NCI-H1417 treated with DMSO at 0.1 percent for 48 hours (cell line): ENCODE measurements at regions not wholly inside any gene's neighbourhood (a gene's known extent, or its start where the extent isn't known, plus 50 kb on each side); places are given as distances from the start of the nearest gene placed in this dataset.
"Not testable (repeated sequence)": the region's sequence is repeated elsewhere in the genome, so short reads cannot be mapped to it uniquely, and the experiment has no call there.

Experiments
- DNase-seq: peaks from one replicate; lab custom pipeline; 2025; lab: John Stamatoyannopoulos, UW

DNA sequence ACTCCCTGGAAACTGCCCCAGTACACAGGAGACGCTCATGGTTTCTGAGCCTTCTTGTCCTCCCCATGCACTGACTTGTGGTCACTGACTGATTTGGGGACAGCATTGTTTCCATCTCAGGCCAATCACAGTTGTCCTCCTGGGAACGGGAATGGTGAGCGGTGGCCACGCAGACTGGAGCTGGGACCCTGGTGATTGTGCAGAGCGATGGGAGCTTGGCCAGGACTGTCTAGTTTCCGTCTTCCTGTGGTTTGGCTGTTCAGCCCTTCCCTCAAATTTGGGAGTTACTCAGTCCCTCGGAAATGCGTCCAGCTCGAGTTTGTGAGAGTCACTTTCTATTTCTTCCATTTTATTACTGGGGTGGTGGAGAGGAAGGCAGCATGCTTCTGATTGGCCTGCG is 250.9 kb downstream of the ACTR3B start:
- DNase-seq = no peak

DNA sequence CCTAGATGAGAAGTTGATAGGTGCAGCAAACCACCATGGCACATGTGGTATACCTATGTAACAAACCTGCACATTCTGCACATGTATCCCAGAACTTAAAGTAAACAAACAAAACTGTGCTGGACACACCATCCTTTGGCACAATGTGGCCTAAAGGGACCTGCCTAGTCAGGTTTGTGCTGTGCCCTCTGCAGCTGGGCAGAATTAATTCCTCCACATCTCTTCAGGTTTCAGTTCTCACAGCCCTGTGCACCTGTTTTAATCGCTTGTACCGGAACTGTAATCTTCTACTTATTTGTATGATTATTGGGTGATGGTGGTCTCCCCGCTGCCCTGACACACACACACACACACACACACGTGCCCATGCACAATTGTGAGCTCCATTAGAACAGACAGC is 252.7 kb downstream of the ACTR3B start:
- no peak for DNase-seq

DNA sequence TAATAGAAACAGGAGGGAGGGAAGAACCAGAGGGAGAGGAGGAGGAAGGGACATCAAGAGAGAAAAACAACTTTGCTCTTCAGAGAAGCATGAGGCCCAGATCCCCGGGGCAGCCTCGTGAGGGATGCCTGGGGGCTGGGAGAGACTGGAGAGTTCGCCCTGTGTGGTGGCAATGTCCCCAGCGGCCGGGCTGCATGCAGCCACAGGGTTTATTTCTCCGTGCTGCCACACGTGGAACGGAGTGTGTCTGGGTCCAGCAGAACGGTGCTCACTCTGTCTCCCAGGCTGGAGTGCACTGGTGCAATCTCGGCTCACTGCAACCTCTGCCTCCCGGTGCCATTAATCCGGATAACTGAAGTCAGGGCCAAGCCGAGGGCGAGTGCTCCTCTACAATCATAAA is 257.7 kb downstream of the ACTR3B start:
- no peak for DNase-seq

GRCh38 chr7:153021542-153021941 is 262.0 kb downstream of the ACTR3B start:
- DNase-seq = no peak

GRCh38 chr7:153022475-153023193 is 263.1 kb downstream of the ACTR3B start:
- no peak for DNase-seq

- no peak for DNase-seq
Measured at GRCh38 chr7:153023194-153023592, 263.6 kb downstream of the ACTR3B start.

GRCh38 chr7:153027210-153027609 is 267.7 kb downstream of the ACTR3B start:
- DNase-seq = no peak

DNA sequence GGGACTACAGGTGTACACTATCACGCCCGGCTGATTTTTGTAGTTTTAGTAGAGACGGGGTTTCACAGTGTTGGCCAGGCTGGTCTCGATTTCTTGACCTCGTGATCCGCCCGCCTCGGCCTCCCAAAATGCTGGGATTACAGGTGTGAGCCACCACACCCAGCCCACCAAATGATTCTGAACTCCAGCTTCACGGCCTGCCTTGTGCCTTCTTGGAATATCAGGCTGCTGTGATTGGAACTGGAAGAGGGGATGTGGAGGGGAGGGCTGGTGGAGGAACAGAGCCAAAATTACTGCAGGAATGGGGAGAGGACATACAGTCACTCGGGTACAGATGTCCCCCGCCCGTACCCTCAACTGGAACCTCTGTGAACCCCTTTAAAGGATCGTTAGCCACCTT is 268.4 kb downstream of the ACTR3B start:
- DNase-seq = no peak

DNA sequence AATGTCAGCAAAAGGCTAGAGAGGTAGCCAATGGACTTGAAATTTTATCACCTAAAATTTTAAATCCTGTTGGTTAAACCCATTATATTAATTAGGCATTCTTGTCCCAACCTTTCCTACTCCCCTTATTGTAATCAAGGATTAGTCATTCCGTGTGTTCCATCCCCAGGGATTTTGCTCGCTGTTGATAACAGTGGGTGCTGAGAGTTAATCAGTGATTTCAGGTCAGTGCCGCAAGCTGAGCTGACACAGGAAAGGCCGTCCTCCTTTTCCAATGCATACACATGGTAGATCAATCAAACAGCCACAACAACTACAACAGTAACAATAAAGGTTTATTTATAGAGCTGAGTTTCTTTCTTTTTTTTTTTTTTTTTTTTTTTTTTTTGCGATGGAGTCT is 271.4 kb downstream of the ACTR3B start:
- DNase-seq = no peak

DNA sequence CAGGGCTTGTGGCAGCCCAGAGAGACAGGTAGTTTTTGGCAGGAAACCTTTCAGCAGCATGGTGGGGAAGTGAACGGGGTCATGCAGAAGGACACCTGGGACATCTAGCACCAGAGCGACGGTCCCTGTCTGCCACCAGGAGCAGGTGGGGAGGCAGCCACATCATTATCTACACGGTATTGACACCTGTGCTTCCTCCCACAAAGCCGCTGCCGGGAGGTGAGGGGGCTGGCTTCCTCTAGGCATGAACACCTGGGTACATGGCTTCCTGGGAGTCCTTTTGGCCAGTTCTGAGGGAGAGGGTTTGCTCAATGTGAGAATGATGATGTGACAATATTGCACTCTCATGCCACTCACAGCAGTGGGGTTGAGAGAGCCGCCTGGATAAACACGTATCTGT is 275.2 kb downstream of the ACTR3B start:
- DNase-seq = no peak

DNA sequence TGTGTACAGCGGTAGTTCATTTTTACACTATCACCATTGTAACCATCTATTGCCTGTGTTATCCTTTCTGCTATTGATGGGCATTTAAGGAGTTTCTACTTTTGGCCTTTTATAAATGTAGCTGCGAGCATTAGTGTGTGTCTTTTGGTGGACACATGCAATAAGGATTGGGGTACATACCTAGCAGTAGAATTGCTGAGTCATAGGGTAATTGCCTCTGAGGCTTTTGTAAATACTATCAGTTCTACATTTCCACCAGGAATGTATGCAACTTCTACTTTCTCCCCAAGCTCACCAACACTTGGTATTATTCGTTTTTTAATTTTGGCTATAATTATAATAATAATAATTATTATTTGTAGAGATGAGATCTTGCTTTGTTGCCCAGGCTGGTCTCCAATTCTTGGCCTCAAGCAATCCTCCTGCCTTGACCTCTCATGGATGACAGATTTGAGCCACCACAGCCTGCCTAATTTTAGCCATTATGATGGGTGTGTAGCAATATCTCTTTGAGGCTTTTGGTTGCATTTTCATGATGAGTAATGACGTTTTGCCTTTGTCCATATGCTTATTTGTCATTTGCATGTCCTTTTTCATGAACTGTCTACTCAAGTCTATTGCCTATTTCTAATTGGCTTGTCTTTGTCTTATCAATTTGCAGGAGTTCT is 277.0 kb downstream of the ACTR3B start:
- DNase-seq = no peak

GRCh38 chr7:153043440-153043839 is 283.9 kb downstream of the ACTR3B start:
- no peak for DNase-seq

GRCh38 chr7:153044981-153045380 is 285.4 kb downstream of the ACTR3B start:
- DNase-seq = no peak

DNA sequence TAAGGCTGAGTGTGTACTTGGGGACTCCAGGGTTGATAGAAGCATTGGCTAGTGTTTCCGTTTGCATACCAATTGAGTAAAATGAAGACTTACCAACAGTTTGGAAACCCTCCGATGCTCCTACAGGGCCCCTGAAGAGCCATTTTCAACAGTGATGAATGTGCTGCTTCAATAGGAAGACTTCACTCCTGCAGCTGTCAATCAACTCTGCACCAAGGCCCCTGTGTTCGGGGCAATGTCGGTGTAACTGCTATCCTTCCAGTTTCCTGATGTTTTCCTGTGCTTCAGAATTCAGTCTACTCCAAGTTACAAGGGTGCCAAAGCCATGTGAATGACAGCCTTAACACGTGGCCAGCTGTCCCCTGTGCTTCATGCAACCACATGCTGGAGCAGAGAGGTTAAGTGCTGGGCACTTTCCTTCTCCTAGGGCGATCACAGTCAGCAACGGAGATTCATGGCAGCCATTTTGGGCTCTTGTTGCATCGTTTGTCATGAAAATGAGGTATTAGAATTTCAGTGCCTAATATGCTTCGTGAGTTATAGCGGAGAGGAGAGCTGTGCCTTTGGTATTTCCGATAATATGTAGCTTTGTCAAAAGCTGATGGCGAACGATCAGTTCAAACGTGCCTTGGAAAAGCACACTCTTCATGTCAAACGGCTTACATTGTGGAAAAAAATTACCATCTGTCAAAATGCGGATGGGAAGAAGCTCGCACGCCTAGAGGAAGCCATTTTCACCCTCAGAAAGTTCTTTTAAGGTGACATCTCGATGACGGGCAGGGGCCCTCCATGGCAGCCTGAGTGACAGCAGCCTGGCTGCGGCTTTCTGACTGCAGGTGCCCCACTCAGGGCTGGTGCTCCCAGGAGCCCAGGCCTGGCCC is 287.8 kb downstream of the ACTR3B start:
- DNase-seq = no peak

DNA sequence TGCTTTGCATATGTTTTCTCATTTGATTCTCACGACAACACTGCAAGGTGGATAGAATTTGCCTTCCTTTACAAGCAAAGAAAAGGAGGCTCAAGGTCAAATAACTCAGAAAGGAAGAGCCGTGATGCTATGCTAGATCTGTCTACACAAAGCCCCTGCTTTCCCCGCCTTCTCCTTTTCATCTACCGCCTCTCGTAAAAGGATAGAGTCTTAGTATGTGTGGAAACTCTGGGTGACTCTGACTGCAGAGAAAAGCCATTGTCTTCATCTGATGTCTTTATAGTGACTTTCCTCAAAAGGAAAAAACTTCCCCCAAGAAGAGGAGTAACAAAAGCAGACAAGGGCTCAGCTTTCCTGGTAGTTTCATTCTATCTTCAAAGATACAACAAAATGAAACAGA is 292.7 kb downstream of the ACTR3B start:
- DNase-seq = no peak

DNA sequence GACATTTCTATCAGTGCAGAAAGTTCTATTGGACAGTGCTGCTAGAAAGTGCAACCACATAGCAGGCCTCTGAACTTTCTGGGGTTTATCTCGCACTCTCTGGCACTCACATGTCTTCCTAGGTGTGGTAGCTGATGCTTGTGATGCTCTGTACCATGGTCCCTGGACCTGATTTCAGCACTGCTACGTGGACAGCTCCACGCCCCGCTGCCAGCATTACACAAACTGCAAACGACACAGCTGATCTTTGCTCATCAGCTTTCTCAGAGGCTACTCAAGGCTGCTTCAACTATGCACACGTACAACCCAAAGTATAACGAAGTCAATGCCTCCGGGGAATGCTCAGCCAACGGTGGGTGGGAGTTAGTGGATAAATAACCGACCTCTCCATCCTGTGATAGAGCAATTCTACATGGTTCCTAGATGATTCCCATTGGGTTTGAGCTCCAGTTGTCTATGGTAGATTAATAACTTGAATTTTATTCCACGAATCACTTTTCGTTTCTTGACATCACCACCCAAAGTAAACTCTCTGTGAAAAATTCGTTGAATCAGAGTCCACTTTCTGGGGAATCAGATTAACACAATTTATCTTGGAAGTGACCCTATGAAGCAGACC is 302.5 kb downstream of the ACTR3B start:
- DNase-seq = no peak

DNA sequence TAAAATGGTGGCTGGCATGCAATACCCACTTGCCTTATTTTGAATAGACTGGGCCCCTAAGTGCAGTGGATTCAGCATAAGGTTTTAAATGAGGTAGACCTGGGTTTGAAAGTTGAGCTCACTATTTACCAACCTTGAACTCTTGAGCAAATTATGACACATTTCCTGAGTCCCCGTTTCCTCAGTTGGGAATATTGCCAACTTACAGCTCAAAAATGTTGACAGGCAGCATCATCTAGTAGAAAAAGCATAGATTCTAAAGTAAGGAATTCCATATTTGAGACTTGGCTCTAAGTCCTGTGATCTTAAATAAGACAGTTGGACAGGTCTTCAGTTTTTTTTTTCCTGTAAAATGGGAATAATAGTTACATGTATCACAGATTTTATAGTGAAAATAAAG is 305.5 kb downstream of the ACTR3B start:
- DNase-seq = no peak

GRCh38 chr7:153066711-153067110 is 307.2 kb downstream of the ACTR3B start:
- DNase-seq = no peak

DNA sequence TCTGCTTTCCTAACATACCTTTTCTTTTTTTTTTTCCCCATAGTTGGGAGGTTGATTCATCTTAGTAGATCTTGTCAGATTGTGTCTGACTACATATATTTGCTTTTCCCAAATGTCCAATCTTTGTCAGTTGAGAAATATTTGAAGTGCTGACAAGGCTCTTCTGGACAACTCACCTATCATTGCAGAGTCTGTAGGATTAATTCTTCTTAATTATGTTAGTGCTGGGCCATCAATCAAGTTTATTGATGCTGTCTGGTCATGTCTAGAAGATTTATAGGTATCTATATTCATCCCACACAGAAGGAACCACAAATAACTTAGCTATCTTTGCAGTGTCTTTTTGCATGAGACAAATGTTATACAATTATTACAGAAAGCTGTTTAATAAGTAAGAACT is 310.6 kb downstream of the ACTR3B start:
- DNase-seq = no peak

DNA sequence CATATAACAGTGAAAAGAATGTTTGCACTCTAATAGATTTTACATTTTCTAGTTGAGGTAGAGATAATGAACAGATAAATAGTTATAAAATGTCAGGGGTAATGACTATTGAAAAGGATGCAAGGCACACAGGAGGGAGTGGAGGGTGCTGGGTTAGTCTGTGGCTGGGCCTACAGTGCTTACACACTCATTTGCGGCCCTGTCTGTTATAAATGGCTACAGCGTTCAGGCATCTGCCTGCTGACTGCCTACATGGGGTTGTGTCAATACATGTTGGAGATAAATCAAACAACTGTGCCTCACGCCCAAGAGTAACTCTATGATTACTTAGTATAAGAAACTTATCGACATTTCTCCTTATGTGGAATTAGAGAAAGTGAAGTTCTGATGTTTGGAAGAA is 313.3 kb downstream of the ACTR3B start:
- no peak for DNase-seq

- DNase-seq = not testable (repeated sequence)
Measured at GRCh38 chr7:153076289-153076688, 316.7 kb downstream of the ACTR3B start.

GRCh38 chr7:153081496-153081895 is 321.9 kb downstream of the ACTR3B start:
- DNase-seq = no peak
